ENCODE measurements at regions not wholly inside any gene's neighbourhood (a gene's known extent, or its start where the extent isn't known, plus 50 kb on each side); places are given as distances from the start of the nearest gene placed in this dataset.
"Not testable (repeated sequence)": the region's sequence is repeated elsewhere in the genome, so short reads cannot be mapped to it uniquely, and the experiment has no call there.

DNA sequence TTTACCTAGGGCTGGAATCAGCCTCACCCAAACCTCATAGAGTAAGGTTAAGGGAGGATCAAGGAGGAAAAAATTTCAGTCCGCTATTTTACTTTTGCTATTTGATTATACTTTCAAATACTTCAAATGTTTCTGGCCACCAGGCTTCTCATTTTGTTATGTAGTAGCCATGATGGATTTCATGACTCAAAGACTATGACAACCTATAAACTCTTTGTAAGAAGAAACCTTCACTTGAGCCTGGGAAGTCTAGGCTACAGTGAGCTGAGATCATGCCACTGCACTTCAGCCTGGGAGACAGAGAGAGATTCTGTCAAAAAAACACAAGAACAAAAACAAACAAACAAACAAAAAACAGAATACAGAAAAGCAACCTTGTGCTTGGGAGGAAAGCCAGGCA is 293.6 kb upstream of the TNC start:
- DNase-seq: no peak

DNA sequence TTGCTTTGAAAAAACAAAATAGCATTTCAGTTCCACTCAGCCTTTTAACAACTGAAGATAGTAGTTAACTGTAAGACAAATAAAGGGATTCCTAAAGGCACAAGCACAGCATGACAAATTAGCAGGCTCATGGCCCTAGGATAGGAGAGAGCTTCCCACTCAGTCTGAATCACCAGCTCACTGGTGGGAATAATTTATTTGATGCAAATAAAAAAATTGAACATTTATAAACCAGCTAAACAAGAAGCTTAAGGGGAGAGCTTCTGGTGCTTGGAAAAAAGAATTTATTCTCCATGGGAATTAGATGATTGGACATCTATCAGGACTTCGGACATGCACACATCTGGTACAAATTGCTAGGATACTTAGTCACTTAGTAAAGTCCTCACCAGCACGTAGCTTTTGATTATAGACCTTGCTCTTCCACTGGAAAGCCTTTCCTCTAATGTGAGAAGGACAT is 294.1 kb upstream of the TNC start:
- no peak for DNase-seq

DNA sequence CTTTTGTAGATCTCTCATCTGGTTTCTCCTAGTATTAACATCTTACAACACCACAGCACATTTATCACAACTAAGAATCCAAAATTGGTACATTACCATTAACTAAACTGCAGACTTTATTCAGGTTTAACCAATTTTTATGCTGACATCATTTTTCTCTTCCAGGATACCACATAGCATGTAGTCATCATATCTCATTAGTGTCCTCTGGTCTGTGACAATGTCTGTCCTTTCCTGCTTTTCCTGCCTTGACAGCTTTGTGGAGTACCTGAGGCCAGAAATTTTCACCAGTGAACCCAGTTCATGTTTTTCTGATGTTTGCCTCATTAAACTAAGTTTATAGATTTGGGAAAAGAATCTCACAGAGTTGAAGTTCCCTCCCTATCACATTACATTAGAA is 294.7 kb upstream of the TNC start:
- no peak for DNase-seq

DNA sequence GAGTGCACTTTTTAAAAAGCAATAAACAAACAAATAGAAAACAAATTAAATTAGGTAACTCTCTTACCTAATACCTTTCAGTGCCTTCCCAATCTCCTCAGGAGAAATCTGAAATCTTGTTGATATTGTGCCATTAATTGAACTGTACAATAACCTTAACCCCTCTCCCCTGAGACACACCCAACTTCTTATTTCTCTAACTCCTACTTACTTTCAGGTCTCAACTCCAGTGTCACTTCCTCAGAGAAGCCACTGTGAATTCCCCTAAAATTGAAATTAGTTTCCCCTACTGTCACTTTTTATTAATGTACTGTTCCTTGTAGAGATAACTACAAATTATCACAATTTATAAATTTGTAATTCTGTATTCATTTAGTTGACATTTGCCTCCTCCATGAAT is 295.3 kb upstream of the TNC start:
- DNase-seq: no peak

DNA sequence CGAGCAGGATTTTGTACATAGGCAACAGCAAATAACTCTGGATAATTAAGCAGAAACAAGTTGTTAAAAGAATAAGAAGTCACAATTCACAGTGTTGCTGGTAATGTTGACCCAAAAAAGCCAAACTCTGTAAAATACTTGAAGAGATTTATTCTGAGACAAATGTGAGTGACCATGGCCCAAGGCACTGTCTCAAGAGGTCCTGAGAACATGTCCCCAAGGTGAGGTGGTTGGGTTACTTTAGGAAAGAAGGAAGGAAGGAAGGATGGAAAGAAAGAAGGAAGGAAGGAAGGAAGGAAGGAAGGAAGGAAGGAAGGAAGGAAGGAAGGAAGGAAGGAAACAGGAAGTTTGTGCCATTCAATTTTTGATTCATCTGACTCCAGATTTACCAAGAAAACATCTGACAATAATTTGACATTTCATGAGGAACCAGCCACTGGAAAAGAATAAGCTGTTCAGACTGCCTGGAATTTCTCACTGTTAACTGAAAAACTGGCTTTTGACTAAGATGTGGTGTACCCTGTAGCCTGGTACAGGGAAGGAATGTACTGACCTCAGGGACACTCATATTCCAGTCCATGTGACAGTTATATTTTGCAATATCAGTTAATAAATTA is 295.9 kb upstream of the TNC start:
- DNase-seq: no peak

DNA sequence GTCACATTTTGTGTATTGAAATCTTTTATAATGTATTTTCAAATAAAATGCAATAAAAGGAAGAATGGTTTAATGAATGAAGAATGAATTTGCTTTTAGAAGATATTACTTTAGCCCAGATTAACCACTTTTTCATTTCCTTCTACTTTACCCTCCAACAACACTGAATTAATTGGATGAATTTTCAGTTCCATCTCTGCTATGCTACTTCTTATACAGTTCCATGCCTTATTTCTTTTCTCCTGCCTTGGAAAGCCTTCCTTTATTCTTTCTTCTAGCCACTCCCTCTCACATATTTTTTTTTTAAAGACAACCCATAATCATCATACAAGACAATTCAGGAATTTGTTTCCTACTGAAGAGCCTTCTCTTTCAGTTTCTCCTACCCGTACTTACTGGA is 296.6 kb upstream of the TNC start:
- DNase-seq: no peak

DNA sequence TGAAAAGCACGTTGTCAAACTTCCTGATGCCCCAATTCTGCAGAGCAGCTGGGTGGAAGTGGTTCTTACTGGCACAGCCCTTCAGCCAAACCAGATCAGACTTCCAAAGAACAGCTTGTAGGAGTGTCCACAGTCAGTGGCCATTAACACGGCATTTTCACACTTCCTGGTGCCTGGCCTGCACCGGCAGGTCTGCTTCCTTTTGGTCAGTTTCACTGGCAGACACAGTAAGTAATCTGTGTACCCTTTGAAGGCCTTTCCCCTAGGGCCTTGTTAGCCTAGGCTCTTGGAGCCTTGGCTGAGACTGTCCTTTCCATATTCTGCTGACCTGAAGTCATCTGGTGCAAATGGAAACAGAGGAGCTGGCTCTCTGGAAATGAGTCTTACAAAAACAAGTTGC is 297.5 kb upstream of the TNC start:
- DNase-seq: no peak

DNA sequence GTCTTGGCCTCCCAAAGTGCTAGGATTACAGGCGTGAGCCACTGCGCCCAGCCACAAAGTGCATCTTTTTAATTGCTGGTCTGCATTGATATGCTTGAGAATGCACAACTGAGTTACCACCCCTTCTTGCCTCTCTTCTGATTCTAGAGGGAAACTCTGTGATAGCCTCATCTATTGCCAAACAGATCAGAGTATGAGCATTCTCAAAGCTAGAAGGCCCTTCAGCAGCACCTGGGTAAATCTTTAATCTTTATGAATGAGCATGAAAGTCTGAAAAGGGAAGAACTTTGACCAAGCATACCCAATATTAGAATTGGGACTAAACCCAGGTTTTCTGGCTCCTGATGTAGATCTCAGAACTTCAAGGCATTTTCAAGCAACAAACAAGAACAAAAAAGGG is 298.3 kb upstream of the TNC start:
- DNase-seq: no peak

DNA sequence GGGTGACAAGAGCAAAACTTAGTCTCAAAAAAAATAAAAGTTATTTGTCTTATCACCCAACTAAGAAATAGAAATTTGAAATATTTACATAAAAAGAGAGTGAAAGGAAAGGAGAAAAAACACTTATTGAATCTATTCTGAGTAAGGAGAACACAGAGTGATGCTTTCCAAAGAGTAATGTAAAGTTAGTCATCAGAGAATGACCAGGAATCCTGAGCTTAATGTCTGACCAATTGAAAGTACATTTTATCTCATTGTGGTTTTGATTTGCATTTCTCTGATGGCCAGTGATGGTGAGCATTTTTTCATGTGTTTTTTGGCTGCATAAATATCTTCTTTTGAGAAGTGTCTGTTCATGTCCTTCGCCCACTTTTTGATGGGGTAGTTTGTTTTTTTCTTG is 300.2 kb upstream of the TNC start:
- DNase-seq: not testable (repeated sequence)

DNA sequence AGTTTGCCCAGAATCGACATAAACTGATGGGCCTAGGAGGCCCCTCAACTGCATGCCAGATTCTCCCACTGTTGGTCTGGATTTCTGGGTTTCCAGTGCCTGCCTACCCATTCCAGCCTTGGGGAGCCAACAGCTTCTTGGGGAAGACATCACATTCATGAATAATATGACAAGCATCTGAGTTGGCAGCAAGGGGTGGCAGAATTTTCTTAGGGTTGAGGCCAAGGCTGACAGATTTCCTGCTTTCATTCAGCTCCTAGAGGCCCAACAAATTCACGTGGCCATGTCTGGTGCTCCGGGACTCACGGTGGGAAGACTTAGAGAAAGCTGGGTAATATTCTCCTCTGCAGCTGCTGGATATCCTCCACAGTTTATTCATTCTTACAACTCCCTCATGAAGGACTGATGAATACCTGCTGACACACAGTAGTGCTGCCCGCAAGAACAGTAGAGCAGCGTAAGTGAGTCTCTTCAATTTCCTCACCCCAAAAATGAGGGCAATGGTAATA is 305.0 kb upstream of the TNC start:
- no peak for DNase-seq

DNA sequence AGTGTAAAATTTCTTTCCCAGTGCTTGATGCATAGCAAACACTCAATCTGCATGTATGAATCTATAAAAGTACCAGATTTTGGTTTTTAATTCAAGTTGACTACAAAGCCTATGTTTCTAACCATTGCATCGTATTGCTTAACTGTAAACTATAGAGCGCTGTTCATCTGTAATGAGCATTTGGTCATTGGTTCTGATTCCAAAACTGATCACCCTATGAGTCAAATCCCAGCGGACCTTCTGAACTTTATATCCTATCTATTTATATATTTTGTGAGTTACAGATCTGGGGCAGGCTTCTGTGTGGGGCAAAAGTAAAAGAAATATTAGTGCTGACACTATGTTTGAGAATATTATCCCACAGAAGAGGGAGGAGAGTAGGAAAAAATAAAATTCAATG is 305.7 kb upstream of the TNC start:
- DNase-seq: no peak

DNA sequence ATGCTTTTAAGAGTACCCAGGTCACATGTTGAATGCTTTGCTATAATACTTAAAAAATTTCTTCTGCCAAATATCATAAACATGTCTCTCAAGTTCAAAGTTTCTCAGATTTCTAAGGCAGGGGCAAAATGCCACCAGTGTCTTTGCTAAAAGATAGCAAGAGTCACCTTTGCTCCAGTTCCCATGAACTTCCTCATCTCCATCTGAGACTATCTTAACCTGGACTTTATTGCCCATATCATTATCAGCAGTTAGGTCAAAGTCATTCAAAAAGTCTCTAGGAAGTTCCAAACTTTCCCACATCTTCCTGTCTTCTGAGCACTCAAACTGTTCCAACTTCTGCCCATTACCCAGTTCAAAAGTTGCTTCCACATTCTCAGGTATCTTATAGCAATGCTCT is 307.6 kb upstream of the TNC start:
- DNase-seq: no peak

DNA sequence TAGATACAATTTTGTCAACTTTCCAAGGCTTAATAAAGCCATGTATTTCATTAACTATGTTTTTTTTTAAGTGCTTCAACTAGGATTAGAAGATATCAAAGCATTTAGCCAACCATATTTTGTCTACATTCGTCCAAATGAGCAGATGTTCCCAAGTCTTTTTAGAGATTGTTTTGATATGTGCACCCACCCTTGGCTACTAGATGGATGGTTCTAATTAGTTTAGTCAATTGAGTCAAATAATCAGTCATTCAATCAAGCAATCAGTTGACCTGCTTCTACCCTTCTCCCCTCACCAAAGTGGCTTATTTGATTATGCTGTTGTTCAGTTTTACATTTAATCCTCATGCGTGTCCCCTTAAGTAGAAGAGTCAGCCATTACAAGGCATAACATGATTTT is 319.5 kb upstream of the TNC start:
- DNase-seq: no peak

DNA sequence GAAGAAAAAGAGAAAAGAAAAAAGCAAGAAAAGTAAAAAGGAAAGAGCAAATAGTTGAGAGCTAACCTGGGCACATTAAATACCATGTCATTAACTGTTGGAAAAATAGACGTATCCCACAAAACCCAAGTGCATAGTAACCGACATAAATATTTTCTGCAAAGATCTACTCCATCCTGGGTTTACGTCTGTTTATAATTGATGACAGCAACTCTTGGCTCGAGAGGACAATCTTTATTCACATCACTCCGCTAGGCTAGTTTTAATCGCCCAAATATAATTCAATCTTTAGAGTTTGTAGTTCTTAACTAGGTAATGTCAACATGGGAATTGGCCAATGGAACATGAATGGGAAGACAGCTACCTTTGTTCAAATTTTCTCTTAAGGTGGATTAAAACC is 321.7 kb upstream of the TNC start:
- DNase-seq: no peak

DNA sequence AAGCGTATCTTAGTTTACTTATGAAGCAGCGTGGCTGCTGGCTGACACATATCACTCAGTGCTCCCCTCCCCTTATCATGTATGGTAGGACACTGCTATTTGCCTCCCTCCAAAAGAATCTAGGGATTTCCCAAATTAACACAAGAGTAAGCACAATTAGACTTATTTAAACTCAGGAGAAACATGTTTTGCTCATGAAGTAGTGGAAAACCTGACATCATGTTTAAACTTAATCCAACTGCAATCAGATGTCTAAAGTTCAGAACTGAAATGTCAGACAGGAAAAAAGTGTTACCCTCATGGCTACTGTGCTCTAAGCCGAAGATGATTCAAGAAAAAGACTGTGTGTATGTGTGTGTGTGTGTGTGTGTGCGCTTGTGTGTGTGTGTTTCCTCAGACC is 324.1 kb upstream of the TNC start:
- DNase-seq: no peak

DNA sequence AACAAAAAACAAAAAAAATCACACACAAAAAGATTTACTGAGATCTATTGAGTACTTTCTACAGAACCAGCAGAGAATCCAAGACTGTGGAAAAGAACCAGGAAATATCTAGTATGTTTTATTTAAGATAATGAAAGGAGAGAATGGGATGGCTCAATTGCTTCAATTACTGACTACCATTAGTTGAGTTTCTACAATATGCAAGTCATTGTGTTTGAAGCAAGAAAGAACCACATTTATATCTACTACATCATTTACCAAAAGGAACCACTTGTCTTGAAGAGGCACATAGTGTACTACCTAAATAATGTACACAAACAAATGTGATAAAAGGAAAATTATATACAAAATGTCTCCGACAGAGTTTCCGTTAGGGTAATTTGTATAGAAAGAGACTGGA is 325.9 kb upstream of the TNC start:
- DNase-seq: no peak

DNA sequence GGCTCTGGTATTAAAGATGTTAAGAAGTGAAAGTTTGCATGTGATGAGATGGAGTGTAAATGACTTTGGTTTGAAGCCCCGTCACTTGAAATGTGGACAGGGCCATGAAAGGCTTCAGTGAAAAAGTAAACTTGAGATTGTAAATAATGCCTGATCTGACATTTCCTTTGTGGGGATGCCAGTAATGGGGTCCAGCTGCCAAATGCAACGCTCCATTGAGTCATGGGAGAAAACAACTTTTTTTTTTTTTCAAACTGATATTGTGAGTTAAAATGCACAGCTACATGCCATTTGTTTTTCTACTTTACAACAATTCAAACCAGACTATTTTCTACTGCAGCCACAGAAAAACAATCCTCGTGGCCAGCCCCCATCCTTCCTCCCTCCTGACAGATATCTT is 327.0 kb upstream of the TNC start:
- no peak for DNase-seq

DNA sequence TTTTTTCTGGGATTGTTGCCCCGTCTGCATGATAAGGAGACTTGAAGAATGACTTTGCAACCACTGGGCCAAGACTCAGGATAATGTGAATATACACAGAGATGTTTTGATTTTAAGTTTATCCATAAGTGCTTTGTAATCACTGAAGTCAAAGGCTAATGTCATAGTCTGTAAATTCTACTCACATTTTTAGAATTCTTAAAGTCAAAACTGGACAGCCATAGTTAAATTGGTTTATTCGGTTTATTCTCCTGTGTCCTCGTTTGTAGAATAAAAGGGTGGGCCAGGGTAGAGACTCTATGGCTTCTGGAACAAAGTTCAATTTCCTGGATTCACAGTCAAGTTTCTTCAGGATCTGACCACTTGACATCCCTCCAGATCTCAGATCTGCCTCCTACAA is 327.7 kb upstream of the TNC start:
- no peak for DNase-seq

DNA sequence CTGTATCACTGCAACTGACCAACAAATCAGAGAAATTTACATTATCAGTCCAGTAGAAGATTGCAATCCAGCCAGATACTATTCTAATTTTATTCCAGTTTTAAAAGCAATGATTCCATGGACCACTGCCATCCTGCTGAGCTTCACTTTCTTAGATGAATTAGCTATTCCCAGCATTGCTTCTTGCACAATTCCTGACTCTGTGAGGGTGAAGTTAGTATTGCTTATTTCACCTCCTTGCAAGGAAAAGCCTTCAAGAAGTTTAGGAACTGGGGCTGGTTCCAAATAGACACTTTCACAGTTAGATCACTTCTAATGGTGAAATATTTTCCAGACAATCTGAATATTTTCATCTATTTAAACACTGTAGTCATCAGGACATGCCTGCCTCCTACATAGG is 338.6 kb upstream of the TNC start:
- DNase-seq: no peak

DNA sequence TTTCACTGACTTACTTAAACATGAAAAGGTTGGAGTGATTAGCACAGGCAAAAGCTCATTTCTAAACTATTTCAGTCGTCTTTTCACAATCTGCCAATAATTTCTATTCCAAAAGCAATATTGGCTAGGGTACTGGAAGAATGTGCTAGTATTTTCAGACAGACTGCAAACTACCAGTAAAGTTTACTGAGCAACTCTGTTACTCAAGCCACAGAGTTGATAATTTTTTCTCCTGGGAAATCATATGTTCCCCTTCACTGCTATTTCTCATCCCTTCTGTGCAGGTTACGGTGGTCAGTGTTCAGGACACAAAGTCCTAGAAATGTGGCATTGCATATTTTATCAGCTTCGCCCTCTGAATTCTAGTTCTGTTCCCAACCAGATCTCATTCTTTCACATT is 343.3 kb upstream of the TNC start:
- DNase-seq: no peak

DNA sequence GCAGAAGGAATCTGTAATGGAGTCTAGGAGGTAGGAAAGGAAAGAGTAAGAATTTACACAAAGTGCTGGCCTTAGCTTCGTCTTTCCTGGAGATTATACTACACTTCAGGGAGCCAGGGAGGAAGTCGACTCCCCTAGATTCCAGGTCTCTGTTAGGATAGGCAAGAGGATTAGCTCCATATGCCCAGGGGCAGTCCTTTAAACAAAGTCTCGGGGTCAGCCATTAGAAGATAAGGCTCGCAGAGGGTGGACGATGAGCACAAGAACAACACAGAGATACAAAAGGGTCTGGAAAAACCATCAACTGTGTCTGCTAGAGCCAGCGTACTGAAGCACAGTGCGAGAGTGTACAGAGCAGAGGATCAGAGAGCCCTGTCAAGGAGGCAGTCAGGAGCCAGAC is 344.7 kb upstream of the TNC start:
- DNase-seq: no peak

DNA sequence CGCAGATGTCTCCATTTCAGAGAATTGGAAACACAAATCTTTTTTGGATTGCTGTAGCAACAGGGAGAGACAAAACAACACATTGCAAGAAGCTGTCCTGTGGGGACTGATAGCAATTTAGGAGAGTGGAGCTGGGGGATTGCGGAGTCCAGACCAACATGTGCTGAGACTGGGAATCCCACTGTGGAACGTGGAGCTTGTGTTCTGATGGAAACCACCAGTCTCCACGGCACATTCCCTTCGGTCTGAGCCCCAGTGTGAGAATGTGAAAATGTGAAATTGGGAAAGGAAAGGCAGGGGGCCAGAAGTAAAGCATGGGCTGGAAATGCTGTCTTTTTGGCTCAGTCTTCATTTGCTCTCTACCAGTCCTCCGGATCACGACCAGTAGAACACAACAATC is 348.8 kb upstream of the TNC start:
- no peak for DNase-seq

DNA sequence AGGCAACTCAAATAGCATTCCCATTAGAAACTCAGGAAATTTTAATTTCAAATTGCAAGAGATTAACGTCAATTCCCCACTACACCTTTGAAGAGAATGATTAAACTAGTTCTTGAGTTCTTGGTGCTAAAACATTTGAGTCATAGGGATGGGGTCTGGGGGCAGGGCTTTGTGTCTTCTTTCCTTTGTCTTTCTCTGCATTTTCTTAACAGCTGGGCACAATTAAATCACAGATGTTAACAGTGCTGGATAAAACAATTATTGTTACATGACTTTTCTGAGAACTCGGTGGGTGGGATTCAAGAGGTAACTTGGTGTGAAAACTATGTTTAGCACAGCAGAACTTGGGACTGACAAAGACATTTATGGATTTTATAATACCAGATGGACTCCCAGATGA is 351.9 kb upstream of the TNC start:
- no peak for DNase-seq

DNA sequence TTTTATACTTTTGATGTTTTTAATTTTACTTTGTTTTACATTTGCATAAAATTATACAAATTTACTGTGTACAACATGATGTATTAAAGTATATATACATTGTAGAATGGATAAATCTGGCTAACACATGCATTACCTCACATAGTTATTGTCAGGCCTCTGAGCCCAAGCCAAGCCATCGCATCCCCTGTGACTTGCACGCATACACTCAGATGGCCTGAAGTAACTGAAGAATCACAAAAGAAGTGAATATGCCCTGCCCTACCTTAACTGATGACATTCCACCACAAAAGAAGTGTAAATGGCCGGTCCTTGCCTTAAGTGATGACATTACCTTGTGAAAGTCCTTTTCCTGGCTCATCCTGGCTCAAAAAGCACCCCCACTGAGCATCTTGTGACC is 355.1 kb upstream of the TNC start:
- DNase-seq: not testable (repeated sequence)

DNA sequence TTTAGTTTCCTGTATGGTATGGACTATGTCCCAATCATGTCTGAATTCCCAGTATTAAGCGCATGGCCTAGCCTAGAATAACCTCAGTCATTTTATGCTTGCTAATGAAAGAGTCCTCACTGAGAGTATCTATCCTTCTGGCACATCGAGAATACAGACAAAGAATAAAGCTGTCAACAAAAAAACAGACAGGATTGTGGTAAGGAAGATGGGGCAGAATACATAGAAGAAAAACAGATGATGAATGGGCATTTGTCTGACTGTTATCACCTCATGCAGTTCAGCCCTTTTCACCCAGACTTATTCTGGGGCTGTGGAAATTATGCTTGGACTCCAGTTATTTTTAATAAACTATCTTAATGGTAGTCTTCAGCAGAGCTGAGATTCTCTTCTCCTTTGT is 363.8 kb upstream of the TNC start:
- DNase-seq: no peak

DNA sequence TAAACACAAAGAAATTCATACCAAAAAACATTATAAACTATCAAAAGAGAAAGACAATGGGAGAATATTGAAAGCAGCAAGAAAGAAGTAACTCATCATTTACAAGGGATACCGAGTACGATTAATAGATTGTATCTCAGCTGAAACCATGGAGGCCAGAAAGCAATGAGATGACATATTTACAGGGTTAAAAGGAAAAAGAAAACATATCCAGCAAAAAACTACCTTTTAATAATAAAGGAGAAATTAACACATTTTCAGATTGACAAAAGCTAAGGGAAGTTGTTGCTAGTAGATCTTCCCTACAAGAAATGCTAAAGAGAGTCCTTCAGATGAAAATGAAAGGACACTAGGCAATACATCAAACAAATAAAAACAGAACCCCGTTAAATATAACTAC is 364.8 kb upstream of the TNC start:
- DNase-seq: no peak
